Natural killer cell (primary cell): ENCODE measurements at regions not wholly inside any gene's neighbourhood (a gene's known extent, or its start where the extent isn't known, plus 50 kb on each side); places are given as distances from the start of the nearest gene placed in this dataset.

Source experiments
- ATAC-seq, 3 donors: fragments of 150-1000 bp in 2 of 3; fragments of 200-7000 bp in 1 of 3; cut with Tn5 transposase; 1 replicate in 1 of 3; 2 replicates in 2 of 3; pipeline ENCODE4 v1.10.0; 2021; ENCODE audit warnings: mild to moderate bottlenecking in 2 of 3, moderate library complexity in 2 of 3
- DNase-seq, 2 donors: peaks; one replicate each; pipeline versions ENCODE4 v3.0.0 to v3.0.0-alpha.2; 2013 to 2021; ENCODE audit warnings: mixed read lengths in 1 of 2
- H3K27ac ChIP-seq: one replicate; pipeline ENCODE4 v1.5.1; 2013; ENCODE audit warnings: mild to moderate bottlenecking, low read length
- H3K27me3 ChIP-seq: one replicate; pipeline ENCODE4 v1.6.1; 2013; ENCODE audit warnings: low read length; ENCODE audit not compliant: control insufficient read depth, insufficient read depth
- H3K36me3 ChIP-seq: one replicate; pipeline ENCODE4 v1.6.1; 2013; ENCODE audit warnings: low read length; ENCODE audit not compliant: control insufficient read depth, insufficient read depth
- H3K4me1 ChIP-seq: one replicate; pipeline ENCODE4 v1.6.1; 2013; ENCODE audit warnings: low read length; ENCODE audit not compliant: control insufficient read depth, insufficient read depth
- H3K4me3 ChIP-seq: one replicate; pipeline ENCODE4 v1.5.1; 2013; ENCODE audit warnings: low read length
- H3K9me3 ChIP-seq: one replicate; pipeline ENCODE4 v1.6.1; 2013; ENCODE audit warnings: low read length; ENCODE audit not compliant: control insufficient read depth, insufficient read depth
- H3K27ac Mint-ChIP-seq, 2 donors: one replicate each; pipeline ENCODE4 v1.8.0; 2022; ENCODE audit warnings: mild to moderate bottlenecking in 2 of 2, mixed read lengths in 2 of 2, moderate library complexity in 1 of 2
- H3K27me3 Mint-ChIP-seq, 2 donors: one replicate each; pipeline ENCODE4 v1.8.0; 2022; ENCODE audit warnings: low read depth in 2 of 2, mixed read lengths in 2 of 2
- H3K36me3 Mint-ChIP-seq: one replicate; pipeline ENCODE4 v1.8.0; 2022; ENCODE audit warnings: mixed read lengths
- H3K4me1 Mint-ChIP-seq, 2 donors: one replicate each; pipeline ENCODE4 v1.8.0; 2022; ENCODE audit warnings: mixed read lengths in 2 of 2
- H3K4me3 Mint-ChIP-seq: one replicate; pipeline ENCODE4 v1.8.0; 2022; ENCODE audit warnings: mild to moderate bottlenecking, moderate library complexity, mixed read lengths
- H3K9me3 Mint-ChIP-seq, 2 donors: one replicate each; pipeline ENCODE4 v1.8.0; 2022; ENCODE audit warnings: mixed read lengths in 2 of 2
- CTCF ChIP-seq: fragments of 200-600 bp; IDR thresholded peaks from one replicate; pipeline ENCODE4 v1.8.0; 2022; ENCODE audit warnings: antibody characterized with exemption
- WGBS: methylation state at CpG from one replicate; pipeline ENCODE4 v1.1.7; 2013; ENCODE audit warnings: missing lambda C conversion rate; ENCODE audit not compliant: insufficient coverage; 5-methylcytosine and 5-hydroxymethylcytosine counted together
- intact Hi-C: fragments of 100-400 bp; cut with micrococcal nuclease; formaldehyde crosslinking; loops from one replicate; pipeline ENCODE4 v1.14.2; 2022

- Mint-ChIP-seq H3K27ac (no peak overlapping the region), H3K4me1 (no peaks in the 10 kb centered on the region), H3K4me3 (no peak overlapping the region), H3K27me3 (no peaks in the 10 kb centered on the region), H3K36me3 (peaks cover 8% of the 10 kb centered on the region), H3K9me3 (peaks cover 13% of the 10 kb centered on the region in 2 donors)
- no peak for DNase-seq
- Histone ChIP-seq H3K4me3 (no peak overlapping the region), H3K4me1 (no peaks in the 10 kb centered on the region), H3K36me3 (no peaks in the 10 kb centered on the region), H3K27ac (no peak overlapping the region), H3K27me3 (no peaks in the 10 kb centered on the region), H3K9me3 (no peaks in the 10 kb centered on the region)
- WGBS = 73% methylated on average over 1 of the region's 1 CpG
- no peak for ATAC-seq
- no peak for TF ChIP-seq CTCF
- intact Hi-C loops = no loop called here
Observed at GRCh38 chr6:164845773-164846172, 463.6 kb downstream of the C6orf118 start.

GRCh38 chr6:164842085-164842484, 467.3 kb downstream of the C6orf118 start:
- Mint-ChIP-seq H3K27ac (no peak overlapping the region), H3K9me3 (peaks cover 7 to 13% of the 10 kb centered on the region in 2 donors), H3K27me3 (no peaks in the 10 kb centered on the region), H3K36me3 (no peaks in the 10 kb centered on the region), H3K4me1 (no peaks in the 10 kb centered on the region), H3K4me3 (no peak overlapping the region)
- intact Hi-C loops = no loop called here
- H3K27ac ChIP-seq = no peak overlapping the region
- no peaks in the 10 kb centered on the region for H3K4me1 ChIP-seq
- WGBS = 100% methylated on average over 1 of the region's 1 CpG
- DNase-seq = no peak
- no peaks in the 10 kb centered on the region for H3K9me3 ChIP-seq
- ATAC-seq = no peak
- no peaks in the 10 kb centered on the region for H3K36me3 ChIP-seq
- TF ChIP-seq CTCF = no peak
- H3K27me3 ChIP-seq = no peaks in the 10 kb centered on the region
- H3K4me3 ChIP-seq = no peak overlapping the region

- Histone ChIP-seq H3K27me3 (no peaks in the 10 kb centered on the region), H3K4me3 (no peak overlapping the region), H3K27ac (no peak overlapping the region), H3K9me3 (peaks cover 3% of the 10 kb centered on the region), H3K4me1 (no peaks in the 10 kb centered on the region), H3K36me3 (no peaks in the 10 kb centered on the region)
- no peaks in the 10 kb centered on the region for H3K27me3 Mint-ChIP-seq
- ATAC-seq (no peak), DNase-seq (no peak)
- no peak overlapping the region for H3K4me3 Mint-ChIP-seq
- intact Hi-C loops = no loop called here
- H3K9me3 Mint-ChIP-seq = peaks cover 13 to 21% of the 10 kb centered on the region in 2 donors
- no peak overlapping the region for H3K27ac Mint-ChIP-seq
- H3K36me3 Mint-ChIP-seq = no peaks in the 10 kb centered on the region
- 88% methylated on average over 1 of the region's 1 CpG for WGBS
- TF ChIP-seq CTCF = no peak
- H3K4me1 Mint-ChIP-seq = no peaks in the 10 kb centered on the region
Observed at GRCh38 chr6:164838068-164838615, 471.3 kb downstream of the C6orf118 start.

GRCh38 chr6:164836486-164836885, 472.9 kb downstream of the C6orf118 start:
- no peak overlapping the region for H3K27ac Mint-ChIP-seq

More at GRCh38 chr6:164836486-164836885, 472.9 kb downstream of the C6orf118 start:
- TF ChIP-seq CTCF = no peak
- Histone ChIP-seq H3K4me1 (no peaks in the 10 kb centered on the region), H3K27ac (no peak overlapping the region), H3K27me3 (no peaks in the 10 kb centered on the region), H3K9me3 (peaks cover 3% of the 10 kb centered on the region), H3K4me3 (no peak overlapping the region), H3K36me3 (no peaks in the 10 kb centered on the region)
- ATAC-seq (no peak), DNase-seq (no peak)
- H3K27me3 Mint-ChIP-seq = no peaks in the 10 kb centered on the region
- H3K4me1 Mint-ChIP-seq = no peaks in the 10 kb centered on the region
- no peaks in the 10 kb centered on the region for H3K36me3 Mint-ChIP-seq
- WGBS = 84% methylated on average over 3 of the region's 3 CpGs
- no peak overlapping the region for H3K4me3 Mint-ChIP-seq
- intact Hi-C loops = no loop called here
- H3K9me3 Mint-ChIP-seq = peaks cover 12 to 23% of the 10 kb centered on the region in 2 donors
